HCT116 (cell line): ENCODE measurements at regions not wholly inside any gene's neighbourhood (a gene's known extent, or its start where the extent isn't known, plus 50 kb on each side); places are given as distances from the start of the nearest gene placed in this dataset.

Source experiments
- ATAC-seq: fragments of 200-7000 bp; cut with Tn5 transposase; 2 replicates; pipeline ENCODE4 v1.9.1; 2020; ENCODE audit warnings: mild to moderate bottlenecking, moderate library complexity
- BruUV-seq: library from RNA; stranded (reverse); fragments of 400-500 nt; replicated peaks from 2 replicates; lab custom pipeline; 2021; lab: Mats Ljungman, UMichigan
- CTCF ChIA-PET: fragments of 300-600 bp; sonication (Branson Sonifier 250); formaldehyde crosslinking; loops from one replicate; lab custom pipeline; 2021; ENCODE audit warnings: antibody characterized with exemption; lab: Charles Lee
- POLR2A ChIA-PET: fragments of 300-600, 350-600 bp; sonication (Branson Sonifier 250); formaldehyde crosslinking; loops from one replicate; lab custom pipeline; 2021; ENCODE audit warnings: antibody characterized with exemption; lab: Charles Lee
- RAD21 ChIA-PET, 2 experiments: fragments of 300-600 bp; sonication (Branson Sonifier 250); formaldehyde crosslinking; loops; one replicate each; lab custom pipeline; 2023; ENCODE audit warnings: low total read pairs in 2 of 2; ENCODE audit not compliant: uncharacterized antibody in 2 of 2, unreplicated experiment in 2 of 2, low non-redundant PET in 1 of 2; lab: Charles Lee
- DNase-seq: peaks from one replicate; pipeline ENCODE4 v3.0.0-alpha.2; 2010; ENCODE audit warnings: low read depth, low spot score
- H2AFZ ChIP-seq: fragments of 200-600 bp; shearing (Covaris generic), sonication (generic); 2 replicates; pipeline ENCODE4 v1.6.1; 2017; ENCODE audit warnings: low read depth, mixed run types, mixed read lengths, antibody characterized with exemption, low read length; ENCODE audit not compliant: poor library complexity, severe bottlenecking
- H3K27ac ChIP-seq: 2 replicates; pipeline ENCODE4 v1.5.1; 2012; ENCODE audit warnings: low read depth, low read length
- H3K27me3 ChIP-seq: fragments of 200-600 bp; sonication (generic); 2 replicates; pipeline ENCODE4 v1.6.1; 2016; ENCODE audit warnings: mixed run types, low read length, mixed read lengths; ENCODE audit not compliant: insufficient read depth
- H3K36me3 ChIP-seq, 2 experiments: fragments of 200-500 bp in 1 of 2; fragments of 200-600 bp in 1 of 2; sonication (Bioruptor generic) in 1 of 2; sonication (generic) in 1 of 2; 2 replicates each; pipeline versions ENCODE4 v1.5.1 to v1.6.1; 2014 to 2016; ENCODE audit warnings: low read length in 2 of 2, inconsistent platforms in 1 of 2, mixed read lengths in 1 of 2, mixed run types in 1 of 2; ENCODE audit not compliant: insufficient read depth in 2 of 2, control insufficient read depth in 1 of 2
- H3K4me1 ChIP-seq, 2 experiments: fragments of 200-600 bp in 1 of 2; sonication (generic) in 1 of 2; 2 replicates each; pipeline versions ENCODE4 v1.5.1 to v1.6.1; 2012 to 2017; ENCODE audit warnings: low read length in 2 of 2, inconsistent platforms in 1 of 2, mild to moderate bottlenecking in 1 of 2, mixed read lengths in 1 of 2, mixed run types in 1 of 2, moderate library complexity in 1 of 2; ENCODE audit not compliant: insufficient read depth in 2 of 2, control insufficient read depth in 1 of 2
- H3K4me2 ChIP-seq: fragments of 200-600 bp; sonication (generic); 2 replicates; pipeline ENCODE4 v1.6.1; 2017; ENCODE audit warnings: mixed run types, low read length, mixed read lengths
- H3K4me3 ChIP-seq, 2 experiments: fragments of 200-600 bp in 1 of 2; sonication (generic) in 1 of 2; replicated peaks in 1 of 2; 2 replicates each; pipeline ENCODE4 v1.5.1; 2011 to 2016; ENCODE audit warnings: low read length in 2 of 2, control low read depth in 1 of 2, low read depth in 1 of 2, mild to moderate bottlenecking in 1 of 2, mixed read lengths in 1 of 2, mixed run types in 1 of 2
- H3K79me2 ChIP-seq: fragments of 200-600 bp; sonication (generic); 2 replicates; pipeline ENCODE4 v1.6.1; 2017; ENCODE audit warnings: mild to moderate bottlenecking, mixed run types, low read length, moderate library complexity, mixed read lengths; ENCODE audit not compliant: insufficient read depth
- H3K9ac ChIP-seq: fragments of 200-600 bp; sonication (generic); 2 replicates; pipeline ENCODE4 v1.6.1; 2016; ENCODE audit warnings: low read length, mixed read lengths
- H3K9me2 ChIP-seq: fragments of 200-600 bp; sonication (generic), shearing (Covaris generic); 2 replicates; pipeline ENCODE4 v1.6.1; 2017; ENCODE audit warnings: mixed run types, mild to moderate bottlenecking, moderate library complexity; ENCODE audit not compliant: insufficient read depth
- H3K9me3 ChIP-seq, 2 experiments: fragments of 200-500 bp in 1 of 2; fragments of 200-600 bp in 1 of 2; sonication (Bioruptor generic) in 1 of 2; sonication (generic) in 1 of 2; 2 replicates each; pipeline ENCODE4 v1.6.1; 2014 to 2017; ENCODE audit warnings: low read length in 2 of 2, mixed read lengths in 2 of 2, inconsistent platforms in 1 of 2, low read depth in 1 of 2, mild to moderate bottlenecking in 1 of 2, mixed run types in 1 of 2, moderate library complexity in 1 of 2; ENCODE audit not compliant: control insufficient read depth in 1 of 2, insufficient read depth in 1 of 2
- H4K20me1 ChIP-seq: fragments of 200-600 bp; sonication (generic), shearing (Covaris generic); 2 replicates; pipeline ENCODE4 v1.6.1; 2017; ENCODE audit warnings: mixed run types, mild to moderate bottlenecking, moderate library complexity; ENCODE audit not compliant: insufficient read depth
- CEBPB ChIP-seq: IDR thresholded peaks from 2 replicates; pipeline ENCODE4 v1.6.1; 2012; ENCODE audit warnings: low read depth
- EGR1 ChIP-seq: IDR thresholded peaks from 2 replicates; pipeline ENCODE4 v1.6.1; 2012; ENCODE audit warnings: low read depth
- ELF1 ChIP-seq: IDR thresholded peaks from 2 replicates; pipeline ENCODE4 v1.6.1; 2012; ENCODE audit warnings: low read depth, borderline replicate concordance
- EZH2 ChIP-seq: fragments of 200-600 bp; sonication (generic); IDR thresholded peaks from 2 replicates; pipeline ENCODE4 v1.6.1; 2017; ENCODE audit warnings: antibody characterized with exemption, mixed run types
- EZH2phosphoT487 ChIP-seq: fragments of 200-600 bp; IDR thresholded peaks from 2 replicates; pipeline ENCODE4 v1.6.1; 2018; ENCODE audit warnings: antibody characterized with exemption, borderline replicate concordance
- FOSL1 ChIP-seq: IDR thresholded peaks from 2 replicates; pipeline ENCODE4 v1.6.1; 2012; ENCODE audit warnings: low read depth
- JUND ChIP-seq: IDR thresholded peaks from 2 replicates; pipeline ENCODE4 v1.6.1; 2012
- MAX ChIP-seq: IDR thresholded peaks from 2 replicates; pipeline ENCODE4 v1.6.1; 2012
- RAD21 ChIP-seq: IDR thresholded peaks from 2 replicates; pipeline ENCODE4 v1.6.1; 2012; ENCODE audit warnings: low read depth, mild to moderate bottlenecking
- REST ChIP-seq: IDR thresholded peaks from 2 replicates; pipeline ENCODE4 v1.6.1; 2012; ENCODE audit warnings: low read depth
- SP1 ChIP-seq: IDR thresholded peaks from 2 replicates; pipeline ENCODE4 v1.6.1; 2012; ENCODE audit warnings: low read depth
- SRF ChIP-seq: IDR thresholded peaks from 2 replicates; pipeline ENCODE4 v1.6.1; 2012; ENCODE audit warnings: low read depth
- YY1 ChIP-seq: IDR thresholded peaks from 2 replicates; pipeline ENCODE4 v1.6.1; 2011; ENCODE audit warnings: low read length, low read depth, moderate library complexity, mild to moderate bottlenecking; ENCODE audit not compliant: insufficient replicate concordance; ENCODE audit errors: extremely low read depth
- ZBTB33 ChIP-seq: IDR thresholded peaks from 2 replicates; pipeline ENCODE4 v1.6.1; 2011; ENCODE audit warnings: mild to moderate bottlenecking, low read length, moderate library complexity; ENCODE audit not compliant: insufficient replicate concordance; ENCODE audit errors: extremely low read depth
- ZFX ChIP-seq: fragments of 450-650 bp; IDR thresholded peaks from 2 replicates; pipeline ENCODE4 v1.6.1; 2017
- ZNF274 ChIP-seq: fragments of 200-500 bp; sonication (Bioruptor generic); IDR thresholded peaks from 2 replicates; pipeline ENCODE4 v1.6.1; 2014; ENCODE audit warnings: mild to moderate bottlenecking, low read depth, low read length, inconsistent platforms
- intact Hi-C: fragments of 100-400 bp; cut with micrococcal nuclease; formaldehyde crosslinking; loops from 2 replicates; pipeline ENCODE4 v1.10.0; 2022

- Histone ChIP-seq H4K20me1 (no peaks in the 10 kb centered on the region), H3K27me3 (0 out of 2 replicates have a peak, but pooled peaks cover 3% of the 10 kb centered on the region), H3K4me3 (no peak overlapping the region), H3K9me3 (no peaks in the 10 kb centered on the region), H3K79me2 (no peaks in the 10 kb centered on the region), H2AFZ (no peak overlapping the region), H3K36me3 (no peaks in the 10 kb centered on the region), H3K9ac (no peak overlapping the region), H3K27ac (no peak overlapping the region), H3K4me2 (no peak overlapping the region), H3K9me2 (no peaks in the 10 kb centered on the region), H3K4me1 (no peaks in the 10 kb centered on the region; a peak in 1 of 4 replicates)
- intact Hi-C loops: no loop called here
- BruUV-seq: no TSS peak
- TF ChIP-seq SRF (no peak), CEBPB (no peak), EGR1 (no peak), SP1 (no peak), EZH2 (no peak), REST (no peak), EZH2phosphoT487 (no peak), ZFX (no peak), FOSL1 (no peak), YY1 (no peak), JUND (no peak), RAD21 (no peak), ZNF274 (no peak), MAX (no peak), ZBTB33 (no peak), ELF1 (no peak)
- ATAC-seq: no peak
- ChIA-PET CTCF (no interaction called here), POLR2A (no interaction called here), RAD21 (no interaction called here)
- no peak for DNase-seq
These were observed 324.1 kb downstream of the RBM26 start for GRCh38 chr13:79081942-79082341.
